22Rv1 (cell line): ENCODE measurements at regions not wholly inside any gene's neighbourhood (a gene's known extent, or its start where the extent isn't known, plus 50 kb on each side); places are given as distances from the start of the nearest gene placed in this dataset.

ENCODE experiments used
- CTCF ChIP-seq: fragments of 450-650 bp; IDR thresholded peaks from 2 replicates; pipeline ENCODE4 v1.5.1; 2017; ENCODE audit warnings: mild to moderate bottlenecking
- ZFX ChIP-seq: fragments of 450-650 bp; IDR thresholded peaks from 2 replicates; pipeline ENCODE4 v1.6.1; 2017; ENCODE audit warnings: antibody characterized with exemption, borderline replicate concordance

GRCh38 chr3:10667901-10668476 lies 148.0 kb upstream of the SLC6A11 start:
- TF ChIP-seq ZFX (no peak), CTCF (no peak)
